ENCODE measurements at regions not wholly inside any gene's neighbourhood (a gene's known extent, or its start where the extent isn't known, plus 50 kb on each side); places are given as distances from the start of the nearest gene placed in this dataset.

DNA sequence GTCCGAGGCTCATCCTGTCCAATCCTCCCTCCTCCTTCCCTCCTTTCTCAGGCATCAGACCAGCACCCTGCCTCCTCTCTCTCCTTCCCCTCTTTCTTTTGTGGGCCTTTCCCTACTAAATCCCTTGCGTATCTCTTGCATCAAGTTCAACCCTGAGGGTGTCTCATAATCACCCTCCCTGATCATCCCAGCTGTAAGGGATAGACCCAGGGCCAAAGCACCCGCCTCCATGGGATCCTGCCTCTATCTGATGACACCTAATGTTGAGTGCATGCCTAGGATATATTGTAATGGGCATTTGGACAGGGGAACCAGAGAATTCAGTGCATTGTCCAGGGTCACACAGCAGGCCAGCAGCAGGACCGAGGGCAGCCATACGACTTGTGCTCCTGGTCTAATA lies 84.9 kb downstream of the PHETA1 start:
- H3K27ac ChIP-seq, result no peak overlapping the region
- no peak for DNase-seq
- no peaks in the 10 kb centered on the region for H3K36me3 ChIP-seq
- intact Hi-C loops (cut with DNase I; ENCODE audit: low total_unique reads), result no loop called here
- peaks cover 0 to 16% (median 11%) of the 10 kb centered on the region in 3 donors for H3K9me3 ChIP-seq
- peaks cover 0 to 33% of the 10 kb centered on the region in 2 donors for H3K27me3 ChIP-seq
- H3K4me3 ChIP-seq, result no peak overlapping the region
- H3K4me1 ChIP-seq, result no peaks in the 10 kb centered on the region
- TF ChIP-seq, protein P1, sequence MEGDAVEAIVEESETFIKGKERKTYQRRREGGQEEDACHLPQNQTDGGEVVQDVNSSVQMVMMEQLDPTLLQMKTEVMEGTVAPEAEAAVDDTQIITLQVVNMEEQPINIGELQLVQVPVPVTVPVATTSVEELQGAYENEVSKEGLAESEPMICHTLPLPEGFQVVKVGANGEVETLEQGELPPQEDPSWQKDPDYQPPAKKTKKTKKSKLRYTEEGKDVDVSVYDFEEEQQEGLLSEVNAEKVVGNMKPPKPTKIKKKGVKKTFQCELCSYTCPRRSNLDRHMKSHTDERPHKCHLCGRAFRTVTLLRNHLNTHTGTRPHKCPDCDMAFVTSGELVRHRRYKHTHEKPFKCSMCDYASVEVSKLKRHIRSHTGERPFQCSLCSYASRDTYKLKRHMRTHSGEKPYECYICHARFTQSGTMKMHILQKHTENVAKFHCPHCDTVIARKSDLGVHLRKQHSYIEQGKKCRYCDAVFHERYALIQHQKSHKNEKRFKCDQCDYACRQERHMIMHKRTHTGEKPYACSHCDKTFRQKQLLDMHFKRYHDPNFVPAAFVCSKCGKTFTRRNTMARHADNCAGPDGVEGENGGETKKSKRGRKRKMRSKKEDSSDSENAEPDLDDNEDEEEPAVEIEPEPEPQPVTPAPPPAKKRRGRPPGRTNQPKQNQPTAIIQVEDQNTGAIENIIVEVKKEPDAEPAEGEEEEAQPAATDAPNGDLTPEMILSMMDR (IDR thresholded peaks at IDR 0.05), result no peak

DNA sequence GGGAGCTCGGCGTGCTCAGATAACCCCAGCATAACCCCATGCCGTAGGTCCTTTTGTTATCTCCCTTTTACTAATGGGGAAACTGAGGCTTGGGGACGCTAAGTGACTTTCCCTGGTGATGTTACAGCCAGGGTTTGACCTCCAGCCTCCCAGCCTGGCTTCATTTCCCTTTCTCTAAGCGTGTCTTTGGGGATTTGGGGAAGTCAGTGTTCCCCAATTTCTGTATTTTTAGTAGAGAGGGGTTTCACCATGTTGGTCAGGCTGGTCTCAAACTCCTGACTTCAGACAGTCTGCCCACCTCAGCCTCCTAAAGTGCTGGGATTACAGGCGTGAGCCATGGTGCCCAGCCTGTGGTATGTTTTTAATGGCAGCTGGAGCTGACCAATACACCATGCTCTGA lies 85.4 kb downstream of the PHETA1 start:
- Histone ChIP-seq H3K27me3 (peaks cover 0 to 33% of the 10 kb centered on the region in 2 donors), H3K36me3 (no peaks in the 10 kb centered on the region), H3K4me3 (no peak overlapping the region), H3K4me1 (no peaks in the 10 kb centered on the region), H3K27ac (no peak overlapping the region), H3K9me3 (peaks cover 0 to 16% (median 15%) of the 10 kb centered on the region in 3 donors)
- no peak for DNase-seq
- intact Hi-C loops (cut with DNase I; ENCODE audit: low total_unique reads), result no loop called here
- TF ChIP-seq, protein P1 (IDR thresholded peaks at IDR 0.05), result no peak

DNA sequence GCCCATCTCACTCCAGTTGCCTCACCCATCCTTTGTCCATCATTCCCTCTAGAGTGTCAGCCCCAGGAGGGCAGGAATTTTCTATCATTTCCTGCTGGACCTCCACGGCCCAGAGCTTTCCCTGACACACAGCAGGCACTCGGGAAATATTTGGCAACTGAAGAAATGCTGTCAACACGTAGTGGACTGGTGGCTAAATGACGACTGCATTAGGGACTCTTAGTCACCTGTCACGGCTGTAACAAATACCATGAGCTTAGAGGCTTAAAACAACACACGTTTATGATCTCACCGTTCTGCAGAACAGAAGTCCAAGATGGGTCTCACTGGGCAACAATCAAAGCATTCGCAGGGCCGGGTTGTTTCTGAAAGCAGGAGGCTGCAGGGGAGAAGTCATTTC lies 91.3 kb downstream of the PHETA1 start:
- Histone ChIP-seq H3K36me3 (no peaks in the 10 kb centered on the region), H3K27me3 (peaks cover 0 to 81% of the 10 kb centered on the region in 2 donors), H3K27ac (no peak overlapping the region), H3K4me1 (no peaks in the 10 kb centered on the region), H3K4me3 (no peak overlapping the region), H3K9me3 (peaks cover 0 to 28% (median 28%) of the 10 kb centered on the region in 3 donors)
- TF ChIP-seq, protein P1 (IDR thresholded peaks at IDR 0.05), result no peak
- DNase-seq, result no peak
- intact Hi-C loops (cut with DNase I; ENCODE audit: low total_unique reads), result no loop called here

DNA sequence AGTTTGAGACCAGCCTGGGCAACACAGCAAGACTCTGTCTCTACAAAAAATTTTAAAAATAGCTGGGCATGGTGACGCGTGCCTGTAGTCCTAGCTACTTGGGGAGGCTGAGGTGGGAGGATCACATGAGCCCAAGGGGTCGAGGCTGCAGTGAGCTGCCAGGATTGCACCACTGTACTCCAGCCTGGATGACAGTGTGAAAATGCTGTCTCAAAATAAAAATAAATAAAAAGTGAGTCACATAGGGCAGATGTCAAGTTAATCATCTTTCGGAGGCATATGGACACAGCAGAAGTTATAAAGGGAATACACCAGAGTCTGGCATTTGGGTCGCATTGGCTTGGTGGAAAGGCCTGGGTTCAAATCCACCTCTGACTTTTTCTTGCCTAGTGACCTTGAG lies 92.7 kb downstream of the PHETA1 start:
- Histone ChIP-seq H3K27me3 (peaks cover 0 to 85% of the 10 kb centered on the region in 2 donors), H3K9me3 (peaks cover 0 to 28% (median 23%) of the 10 kb centered on the region in 3 donors), H3K4me3 (no peak overlapping the region), H3K4me1 (no peaks in the 10 kb centered on the region), H3K27ac (no peak overlapping the region), H3K36me3 (no peaks in the 10 kb centered on the region)
- DNase-seq, result no peak
- intact Hi-C loops (cut with DNase I; ENCODE audit: low total_unique reads), result no loop called here
- TF ChIP-seq, protein P1 (IDR thresholded peaks at IDR 0.05), result no peak

DNA sequence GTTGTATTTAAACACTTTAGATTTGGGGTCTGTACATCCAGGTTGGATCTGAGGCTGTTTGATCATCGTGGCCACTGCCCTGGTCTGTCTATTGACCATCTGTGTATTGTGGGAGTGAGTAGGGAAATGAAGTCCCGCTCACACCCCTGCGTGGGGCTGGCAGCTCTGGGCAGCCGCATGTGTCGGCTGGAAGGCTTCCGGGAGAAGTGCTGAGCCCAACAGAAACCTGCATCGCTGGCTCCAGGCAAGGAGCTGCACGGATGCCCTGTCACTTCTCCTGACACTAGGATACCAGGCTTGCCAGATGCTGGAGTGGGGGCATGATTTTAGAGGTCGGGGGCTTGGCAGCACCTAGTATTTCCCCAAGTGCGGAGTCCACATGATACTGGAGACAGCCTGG lies 93.6 kb downstream of the PHETA1 start:
- Histone ChIP-seq H3K9me3 (peaks cover 0 to 20% (median 15%) of the 10 kb centered on the region in 3 donors), H3K36me3 (no peaks in the 10 kb centered on the region), H3K4me3 (no peak overlapping the region), H3K27me3 (peaks cover 0 to 83% of the 10 kb centered on the region in 2 donors), H3K4me1 (peaks cover 0 to 1% (median under 1%) of the 10 kb centered on the region in 4 donors), H3K27ac (no peak overlapping the region)
- no peak for DNase-seq
- TF ChIP-seq, protein P1 (IDR thresholded peaks at IDR 0.05), result no peak
- intact Hi-C loops (cut with DNase I; ENCODE audit: low total_unique reads), result no loop called here

DNA sequence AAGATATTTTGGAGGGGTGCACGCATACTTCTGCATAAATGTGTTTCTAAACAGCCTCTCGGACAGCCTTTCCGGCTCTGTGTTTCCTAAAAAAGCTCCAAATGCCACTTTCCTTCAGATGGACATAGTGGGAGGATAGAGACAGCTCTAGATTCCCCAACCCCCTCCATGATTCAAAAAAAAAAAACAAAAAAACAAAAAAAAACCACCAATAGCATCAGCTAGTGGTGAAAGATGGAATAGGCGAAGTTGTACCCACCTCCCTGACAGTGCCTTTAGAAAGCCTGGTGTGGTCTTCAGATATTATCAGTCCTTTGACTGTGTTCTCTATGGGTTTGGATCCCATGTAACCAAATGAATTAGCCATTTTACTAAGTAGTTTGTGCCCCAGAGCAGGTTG lies 94.1 kb downstream of the PHETA1 start:
- Histone ChIP-seq H3K4me1 (peaks cover 0 to 7% (median 3%) of the 10 kb centered on the region in 4 donors), H3K9me3 (peaks cover 0 to 17% (median 12%) of the 10 kb centered on the region in 3 donors), H3K4me3 (no peak overlapping the region), H3K36me3 (no peaks in the 10 kb centered on the region), H3K27ac (no peak overlapping the region), H3K27me3 (peaks cover 0 to 77% of the 10 kb centered on the region in 2 donors)
- no peak for DNase-seq
- TF ChIP-seq, protein P1 (IDR thresholded peaks at IDR 0.05), result no peak
- intact Hi-C loops (cut with DNase I; ENCODE audit: low total_unique reads), result no loop called here
